HG02852 (cell line): ENCODE measurements at regions not wholly inside any gene's neighbourhood (a gene's known extent, or its start where the extent isn't known, plus 50 kb on each side); places are given as distances from the start of the nearest gene placed in this dataset.
"Not testable (repeated sequence)": the region's sequence is repeated elsewhere in the genome, so short reads cannot be mapped to it uniquely, and the experiment has no call there.

ENCODE experiments used
- ATAC-seq: cut with Tn5 transposase; IDR thresholded peaks from one replicate; pipeline ENCODE4 v1.9.1; 2021; ENCODE audit warnings: mild to moderate bottlenecking, moderate library complexity; ENCODE audit not compliant: unreplicated experiment

GRCh38 chr3:103134023-103134724, 699.4 kb downstream of the ZPLD1 start:
- peak; percentile 82 for ATAC-seq

GRCh38 chr3:103136621-103137020, 701.8 kb downstream of the ZPLD1 start:
- no peak for ATAC-seq

DNA sequence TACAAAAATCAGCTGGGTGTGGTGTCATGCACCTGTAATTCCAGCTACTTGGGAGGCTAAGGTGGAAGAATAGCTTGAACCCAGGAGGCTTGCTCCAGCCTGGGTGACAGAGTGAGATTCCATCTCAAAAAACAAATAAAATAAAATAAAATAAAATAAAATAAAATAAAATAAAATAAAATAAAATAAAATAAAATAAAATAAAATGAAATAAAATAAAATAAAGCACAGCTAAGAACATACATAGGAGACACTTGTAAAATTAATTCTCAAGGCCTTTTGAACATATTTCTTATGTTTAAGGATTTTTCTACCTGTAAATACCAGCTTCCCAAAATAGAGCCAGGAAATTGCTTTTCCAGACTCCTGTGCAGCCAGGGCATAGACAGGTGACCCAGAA, 703.0 kb downstream of the ZPLD1 start:
- no peak for ATAC-seq

GRCh38 chr3:103158183-103158582, 723.4 kb downstream of the ZPLD1 start:
- no peak for ATAC-seq

GRCh38 chr3:103166890-103167289, 732.1 kb downstream of the ZPLD1 start:
- no peak for ATAC-seq

DNA sequence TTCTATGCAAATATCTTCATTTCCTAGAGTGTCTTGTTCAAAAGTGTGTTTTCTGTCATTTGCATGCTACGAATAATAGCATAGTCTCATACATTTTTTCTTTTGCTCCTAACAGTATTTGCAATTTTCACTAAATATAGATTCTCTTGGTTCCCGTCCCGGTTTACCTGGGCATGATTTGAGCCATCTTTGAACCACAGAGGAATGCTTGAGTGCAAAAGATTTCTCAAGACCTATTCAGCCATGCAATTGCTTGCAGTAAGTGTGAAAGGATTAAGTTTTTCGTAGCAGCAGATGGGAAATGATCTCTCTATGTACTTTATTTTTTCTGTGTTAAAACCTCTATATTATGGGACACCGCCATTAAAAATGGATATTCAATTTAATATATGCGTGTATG, 733.0 kb downstream of the ZPLD1 start:
- peak; percentile 65 for ATAC-seq

DNA sequence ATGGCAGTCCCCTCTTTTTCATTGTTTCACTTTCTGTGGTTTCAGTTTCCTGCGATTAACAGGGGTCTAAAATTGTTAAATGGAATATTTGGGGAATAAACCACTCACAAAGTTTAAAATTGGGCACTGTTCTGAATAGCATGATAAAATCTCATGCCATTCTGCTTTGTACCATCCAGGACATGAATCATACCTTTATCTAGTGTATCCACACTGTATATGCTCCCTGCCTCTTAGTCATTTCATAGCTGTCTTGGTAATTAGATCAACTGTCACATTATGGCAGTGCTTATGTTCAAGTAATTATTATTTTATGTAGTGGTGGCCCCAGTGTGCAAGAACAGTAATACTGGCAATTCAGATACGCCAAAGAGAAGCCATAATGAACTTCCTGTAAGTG, 734.5 kb downstream of the ZPLD1 start:
- no peak for ATAC-seq

DNA sequence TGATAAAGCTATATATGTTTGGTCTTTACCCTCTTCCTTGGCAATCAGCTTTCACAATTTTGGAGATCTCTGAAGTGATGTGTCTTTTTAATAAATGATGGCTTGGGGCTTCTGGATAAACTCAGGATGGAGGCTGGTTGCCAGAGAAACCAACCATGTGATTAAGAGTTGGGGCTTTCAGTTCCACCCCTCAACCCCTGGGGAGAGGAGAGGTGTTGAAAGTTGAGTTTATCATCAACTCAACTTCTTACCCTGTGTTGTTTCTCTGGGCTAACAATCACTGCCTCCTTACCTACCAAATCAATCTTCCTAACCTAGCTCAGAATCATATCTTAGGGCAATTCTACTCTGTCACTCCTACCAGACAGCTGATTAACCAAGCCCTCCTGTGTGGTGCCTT, 735.8 kb downstream of the ZPLD1 start:
- no peak for ATAC-seq

- no peak for ATAC-seq
Measured at GRCh38 chr3:103173940-103174339, 739.1 kb downstream of the ZPLD1 start.

- no peak for ATAC-seq
Measured at GRCh38 chr3:103181160-103181559, 746.3 kb downstream of the ZPLD1 start.

DNA sequence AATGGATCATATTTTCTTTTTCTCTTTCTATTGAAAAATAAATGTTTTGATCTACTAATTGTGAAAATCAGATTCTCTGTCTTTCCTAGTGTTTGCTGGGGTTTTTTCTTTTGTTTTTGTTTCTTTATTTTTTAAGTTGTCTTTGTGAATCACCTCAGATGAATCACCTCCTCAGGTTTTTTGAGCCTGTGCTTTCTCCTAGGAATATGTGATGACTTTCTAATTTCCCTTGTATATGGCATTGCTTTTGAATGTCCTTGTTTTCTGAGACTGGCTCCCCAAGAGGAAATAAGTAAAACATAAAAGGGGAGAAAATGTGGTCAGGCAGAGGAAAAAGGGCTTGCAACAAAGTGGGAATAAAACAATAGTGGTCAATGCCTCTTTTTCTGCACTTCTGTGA, 750.0 kb downstream of the ZPLD1 start:
- no peak for ATAC-seq

- no peak for ATAC-seq
Measured at GRCh38 chr3:103189941-103190340, 755.1 kb downstream of the ZPLD1 start.

DNA sequence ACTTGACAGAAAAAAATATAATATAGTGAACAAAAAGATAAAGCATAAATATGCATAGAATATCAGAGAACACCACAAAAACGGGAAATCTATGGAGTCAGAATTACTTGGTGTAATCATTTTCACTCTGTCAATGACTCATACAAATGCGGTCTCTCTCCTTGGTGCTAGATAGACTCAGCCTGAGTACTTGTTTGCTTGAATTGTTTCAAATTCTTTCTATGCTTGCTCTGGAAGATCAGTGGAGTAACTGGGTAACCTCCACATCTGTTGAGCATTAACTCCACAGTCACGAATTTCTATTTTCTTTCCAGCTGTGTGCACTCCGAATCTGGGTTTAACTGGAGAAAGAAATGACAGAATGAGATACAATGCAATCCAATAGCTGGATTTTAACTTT, 760.4 kb downstream of the ZPLD1 start:
- no peak for ATAC-seq

DNA sequence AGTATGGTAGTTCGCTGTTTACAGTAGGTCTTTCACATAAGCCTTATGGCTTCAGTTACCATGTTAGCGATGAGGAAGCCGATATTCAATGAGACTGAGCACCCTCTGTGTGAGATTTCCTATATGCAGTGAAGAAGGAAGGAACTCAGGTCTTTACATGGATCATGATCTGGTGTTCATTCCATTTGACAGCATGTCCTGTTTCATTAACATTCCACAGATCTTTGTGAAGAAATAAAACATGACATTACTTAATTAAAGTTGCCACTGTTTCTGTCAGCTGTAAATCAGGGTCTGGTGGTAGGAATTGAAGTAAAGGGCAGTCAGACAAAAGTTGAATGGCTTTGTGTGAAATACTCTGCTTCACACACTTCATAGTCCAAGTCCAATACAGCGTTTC, 768.6 kb downstream of the ZPLD1 start:
- ATAC-seq = no peak

- ATAC-seq = no peak
Measured at GRCh38 chr3:103210583-103210982, 775.8 kb downstream of the ZPLD1 start.

- peak; percentile 100 for ATAC-seq
Measured at GRCh38 chr3:103218146-103218545, 783.3 kb downstream of the ZPLD1 start.

DNA sequence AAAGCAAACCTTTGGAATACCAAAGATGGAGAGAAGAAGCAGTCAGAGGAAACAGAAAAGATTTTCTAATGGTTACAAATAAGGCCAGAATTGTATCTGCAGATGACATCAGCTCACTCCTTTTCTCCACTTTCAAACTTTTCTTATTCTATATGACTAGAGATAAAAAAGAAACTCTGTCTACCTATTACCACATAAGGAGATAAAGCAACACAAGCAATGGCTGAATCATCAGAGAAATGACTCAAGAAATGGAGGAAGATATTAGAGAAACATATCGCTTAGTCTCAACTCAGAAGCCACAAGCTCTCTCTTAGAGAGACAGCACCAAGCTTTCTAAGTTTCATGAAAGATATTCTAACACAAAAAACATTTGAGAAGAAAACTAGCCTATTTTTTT, 784.0 kb downstream of the ZPLD1 start:
- peak; percentile 13 for ATAC-seq

DNA sequence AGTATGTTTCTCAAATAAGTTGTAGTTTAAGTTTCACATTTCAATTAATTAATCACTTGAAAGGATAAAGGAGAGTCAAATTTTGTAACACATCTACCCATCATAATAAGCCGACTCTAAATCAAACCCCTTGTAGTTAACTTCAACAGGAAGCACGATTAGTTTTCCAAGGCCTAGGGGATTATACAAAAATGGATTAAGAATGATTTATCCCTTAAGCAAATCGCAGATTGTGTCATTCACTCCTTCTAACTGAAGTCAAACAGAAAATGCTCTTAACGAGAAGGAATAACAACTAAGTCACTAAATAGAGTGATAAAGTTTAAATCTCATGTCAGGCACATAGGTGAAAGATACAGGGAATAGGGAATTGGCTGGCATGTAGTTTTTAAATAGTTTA, 792.8 kb downstream of the ZPLD1 start:
- ATAC-seq = no peak

GRCh38 chr3:103247459-103247858, 812.6 kb downstream of the ZPLD1 start:
- ATAC-seq = no peak

- ATAC-seq = not testable (repeated sequence)
Measured at GRCh38 chr3:103254827-103255226, 820.0 kb downstream of the ZPLD1 start.

GRCh38 chr3:103269287-103269686, 834.5 kb downstream of the ZPLD1 start:
- no peak for ATAC-seq

DNA sequence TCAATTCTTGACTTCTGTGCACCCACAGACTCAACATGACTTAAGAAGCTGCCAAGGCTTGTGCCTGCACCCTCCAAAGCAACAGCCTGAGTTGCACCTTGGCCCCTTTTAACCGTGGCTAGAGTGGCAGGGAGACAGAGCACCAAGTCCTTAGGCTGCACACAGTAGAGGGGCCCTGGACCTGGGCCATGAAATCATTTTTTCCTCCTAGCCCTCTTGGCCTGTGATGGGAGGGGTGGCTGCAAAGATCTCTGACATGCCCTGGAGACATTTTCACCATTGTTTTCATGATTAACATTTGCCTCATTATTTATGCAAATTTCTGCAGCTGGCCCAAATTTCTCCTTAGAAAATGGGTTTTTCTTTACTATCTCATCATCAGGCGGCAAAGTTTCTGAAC, 836.8 kb downstream of the ZPLD1 start:
- no peak for ATAC-seq

DNA sequence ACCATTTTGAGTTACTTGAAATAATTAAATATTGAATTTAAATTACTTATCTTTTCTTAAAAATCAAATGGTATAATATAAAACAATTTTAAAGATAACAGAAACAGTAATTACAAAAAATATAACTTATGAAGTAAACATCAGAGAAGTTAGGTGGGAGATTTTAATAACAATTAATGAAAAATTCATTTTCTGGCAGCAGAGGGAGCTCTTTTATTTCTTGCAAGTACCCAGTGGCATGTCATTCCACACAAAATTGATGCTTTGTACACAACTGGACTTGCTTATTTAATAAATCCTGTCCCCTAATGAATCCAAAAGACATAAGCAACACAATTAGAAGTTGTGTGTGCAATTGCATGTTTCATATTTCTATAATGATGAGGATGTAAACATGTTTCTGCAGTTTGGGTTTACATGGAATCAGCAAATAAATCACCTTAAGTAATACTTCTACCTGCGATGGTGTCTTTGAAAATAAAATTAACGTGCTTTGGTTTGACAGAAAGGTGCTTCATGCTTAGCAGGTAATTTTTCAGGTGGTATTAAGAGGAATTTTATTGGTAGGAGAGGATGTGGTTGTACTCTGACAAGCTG, 861.3 kb downstream of the ZPLD1 start:
- no peak for ATAC-seq
